ENCODE measurements at regions not wholly inside any gene's neighbourhood (a gene's known extent, or its start where the extent isn't known, plus 50 kb on each side); places are given as distances from the start of the nearest gene placed in this dataset.

DNA sequence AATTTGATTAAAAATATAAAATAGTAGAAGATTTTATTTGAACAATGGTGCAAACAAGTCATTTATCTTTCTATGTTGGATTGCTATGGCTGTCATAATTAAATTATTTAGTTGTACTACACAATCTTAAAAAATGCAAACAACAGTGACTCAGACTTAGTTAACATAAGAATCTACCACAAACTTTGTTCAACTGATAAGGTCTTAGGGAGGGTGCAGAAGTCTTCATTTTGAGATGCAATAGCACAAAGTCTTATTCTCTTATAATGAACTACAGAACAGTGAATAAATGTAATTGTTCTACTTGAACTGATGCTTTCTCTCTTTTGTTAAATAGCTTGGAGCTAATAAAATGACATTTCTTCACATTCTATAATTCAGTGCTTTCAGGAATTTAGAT is 482.8 kb upstream of the NAALADL2 start:
- Histone ChIP-seq H3K4me3 (no peak overlapping the region), H3K27ac (no peak overlapping the region), H3K9me3 (no peaks in the 10 kb centered on the region), H3K27me3 (no peaks in the 10 kb centered on the region), H3K36me3 (no peaks in the 10 kb centered on the region), H3K4me1 (no peaks in the 10 kb centered on the region)
- intact Hi-C loops (cut with DNase I): no loop called here
- TF ChIP-seq, protein P1, sequence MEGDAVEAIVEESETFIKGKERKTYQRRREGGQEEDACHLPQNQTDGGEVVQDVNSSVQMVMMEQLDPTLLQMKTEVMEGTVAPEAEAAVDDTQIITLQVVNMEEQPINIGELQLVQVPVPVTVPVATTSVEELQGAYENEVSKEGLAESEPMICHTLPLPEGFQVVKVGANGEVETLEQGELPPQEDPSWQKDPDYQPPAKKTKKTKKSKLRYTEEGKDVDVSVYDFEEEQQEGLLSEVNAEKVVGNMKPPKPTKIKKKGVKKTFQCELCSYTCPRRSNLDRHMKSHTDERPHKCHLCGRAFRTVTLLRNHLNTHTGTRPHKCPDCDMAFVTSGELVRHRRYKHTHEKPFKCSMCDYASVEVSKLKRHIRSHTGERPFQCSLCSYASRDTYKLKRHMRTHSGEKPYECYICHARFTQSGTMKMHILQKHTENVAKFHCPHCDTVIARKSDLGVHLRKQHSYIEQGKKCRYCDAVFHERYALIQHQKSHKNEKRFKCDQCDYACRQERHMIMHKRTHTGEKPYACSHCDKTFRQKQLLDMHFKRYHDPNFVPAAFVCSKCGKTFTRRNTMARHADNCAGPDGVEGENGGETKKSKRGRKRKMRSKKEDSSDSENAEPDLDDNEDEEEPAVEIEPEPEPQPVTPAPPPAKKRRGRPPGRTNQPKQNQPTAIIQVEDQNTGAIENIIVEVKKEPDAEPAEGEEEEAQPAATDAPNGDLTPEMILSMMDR (IDR thresholded peaks at IDR 0.05): no peak
- ATAC-seq (no peak), DNase-seq (no peak)

DNA sequence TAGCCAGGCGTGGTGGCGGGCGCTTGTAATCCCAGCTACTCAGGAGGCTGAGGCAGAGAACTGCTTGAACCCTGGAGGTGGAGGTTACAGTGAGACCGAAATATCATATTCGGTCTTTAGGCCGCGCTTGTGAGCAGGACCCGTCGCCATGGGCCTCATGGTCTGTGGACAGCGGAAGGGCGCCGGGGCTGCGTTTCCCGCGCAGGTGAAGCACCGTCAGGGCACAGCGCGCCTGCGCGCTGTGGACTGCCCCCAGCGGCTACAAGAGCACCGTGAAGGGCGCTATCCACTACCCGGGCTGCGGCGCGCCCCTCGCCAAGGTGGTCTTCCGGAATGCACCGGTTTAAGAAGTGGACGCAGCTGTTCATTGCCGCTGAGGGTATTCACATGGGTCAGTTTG is 482.0 kb upstream of the NAALADL2 start:
- intact Hi-C loops (cut with DNase I): no loop called here
- TF ChIP-seq, protein P1 (IDR thresholded peaks at IDR 0.05): no peak
- no peaks in the 10 kb centered on the region for H3K27me3 ChIP-seq
- H3K27ac ChIP-seq: no peak overlapping the region
- no peak overlapping the region for H3K4me3 ChIP-seq
- peak in 1 of 4 donors; percentile 65 for DNase-seq
- no peaks in the 10 kb centered on the region for H3K9me3 ChIP-seq
- H3K4me1 ChIP-seq: no peaks in the 10 kb centered on the region
- H3K36me3 ChIP-seq: no peaks in the 10 kb centered on the region
- no peak for ATAC-seq

- Histone ChIP-seq H3K27ac (no peak overlapping the region), H3K36me3 (no peaks in the 10 kb centered on the region), H3K4me3 (no peak overlapping the region), H3K9me3 (no peaks in the 10 kb centered on the region), H3K4me1 (no peaks in the 10 kb centered on the region), H3K27me3 (no peaks in the 10 kb centered on the region)
- TF ChIP-seq, protein P1 (IDR thresholded peaks at IDR 0.05): no peak
- DNase-seq: no peak
- no peak for ATAC-seq
- intact Hi-C loops (cut with DNase I): no loop called here
Measured at GRCh38 chr3:174377684-174378083, 481.4 kb upstream of the NAALADL2 start.

- no peak for ATAC-seq
- no peaks in the 10 kb centered on the region for H3K36me3 ChIP-seq
- intact Hi-C loops (cut with DNase I): no loop called here
- TF ChIP-seq, protein P1 (IDR thresholded peaks at IDR 0.05): no peak
- no peaks in the 10 kb centered on the region for H3K4me1 ChIP-seq
- DNase-seq: no peak
- H3K27me3 ChIP-seq: no peaks in the 10 kb centered on the region
- H3K27ac ChIP-seq: no peak overlapping the region
- H3K4me3 ChIP-seq: no peak overlapping the region
- peaks cover 0 to 7% of the 10 kb centered on the region in 2 donors for H3K9me3 ChIP-seq
Measured at GRCh38 chr3:174382878-174383277, 476.3 kb upstream of the NAALADL2 start.

DNA sequence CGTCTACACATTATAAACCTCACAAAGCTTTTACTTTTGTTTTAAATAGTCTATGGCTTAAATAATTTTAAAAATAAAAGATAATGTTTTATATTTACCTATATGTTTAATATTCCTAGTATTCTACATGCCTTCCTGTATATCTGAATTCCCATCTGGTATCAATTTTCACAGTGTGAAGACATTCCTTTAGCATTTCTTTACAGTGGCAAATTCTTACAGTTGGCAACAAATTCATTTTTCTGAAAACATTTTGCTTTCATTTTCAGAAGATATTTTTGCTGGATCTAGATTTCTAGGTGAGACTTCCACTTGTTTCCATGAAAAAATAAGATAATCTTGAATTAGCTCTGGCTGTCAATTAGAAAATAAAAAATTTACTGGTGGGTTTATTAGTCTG is 471.4 kb upstream of the NAALADL2 start:
- H3K36me3 ChIP-seq: no peaks in the 10 kb centered on the region
- no peak overlapping the region for H3K4me3 ChIP-seq
- ATAC-seq (no peak), DNase-seq (no peak)
- no peaks in the 10 kb centered on the region for H3K4me1 ChIP-seq
- intact Hi-C loops (cut with DNase I): no loop called here
- H3K27me3 ChIP-seq: no peaks in the 10 kb centered on the region
- peaks cover 0 to 7% of the 10 kb centered on the region in 2 donors for H3K9me3 ChIP-seq
- no peak overlapping the region for H3K27ac ChIP-seq
- TF ChIP-seq, protein P1 (IDR thresholded peaks at IDR 0.05): no peak

Data from left lung (tissue), 4 donors.